WERI-Rb-1 (cell line): ENCODE measurements at regions not wholly inside any gene's neighbourhood (a gene's known extent, or its start where the extent isn't known, plus 50 kb on each side); places are given as distances from the start of the nearest gene placed in this dataset.

Source experiments
- DNase-seq: peaks from one replicate; pipeline ENCODE4 v3.0.0-alpha.2; 2020
- H3K27ac ChIP-seq: fragments of 250-450 bp; sonication (Bioruptor Pico); 2 replicates; pipeline ENCODE4 v1.5.1; 2020; ENCODE audit warnings: mild to moderate bottlenecking, moderate library complexity
- H3K27me3 ChIP-seq: fragments of 250-450 bp; sonication (Bioruptor Pico); 2 replicates; pipeline ENCODE4 v1.5.1; 2021; ENCODE audit warnings: mild to moderate bottlenecking, low read depth, moderate library complexity; ENCODE audit not compliant: insufficient read depth, severe bottlenecking
- H3K36me3 ChIP-seq: fragments of 250-450 bp; sonication (Bioruptor Pico); 2 replicates; pipeline ENCODE4 v1.5.1; 2020; ENCODE audit warnings: mild to moderate bottlenecking, moderate library complexity
- H3K4me3 ChIP-seq: 2 replicates; pipeline ENCODE4 v1.5.1; 2011; ENCODE audit warnings: low read depth, mild to moderate bottlenecking, control low read depth, low read length
- H3K9me3 ChIP-seq: fragments of 250-450 bp; sonication (Bioruptor Pico); 2 replicates; pipeline ENCODE4 v1.5.1; 2021; ENCODE audit warnings: mild to moderate bottlenecking, moderate library complexity; ENCODE audit not compliant: severe bottlenecking
- TF ChIP-seq, protein P1 (sequence below): IDR thresholded peaks from 2 replicates; pipeline ENCODE4 v1.5.1; 2011; ENCODE audit warnings: low read depth, mild to moderate bottlenecking, control low read depth, inconsistent platforms, low read length

GRCh38 chr5:28165096-28165495 lies 1126.7 kb upstream of the CDH9 start:
- DNase-seq = no peak
- no peak overlapping the region for H3K27ac ChIP-seq
- H3K9me3 ChIP-seq = no peaks in the 10 kb centered on the region
- H3K4me3 ChIP-seq = no peak overlapping the region
- H3K27me3 ChIP-seq = no peaks in the 10 kb centered on the region
- TF ChIP-seq, protein P1, sequence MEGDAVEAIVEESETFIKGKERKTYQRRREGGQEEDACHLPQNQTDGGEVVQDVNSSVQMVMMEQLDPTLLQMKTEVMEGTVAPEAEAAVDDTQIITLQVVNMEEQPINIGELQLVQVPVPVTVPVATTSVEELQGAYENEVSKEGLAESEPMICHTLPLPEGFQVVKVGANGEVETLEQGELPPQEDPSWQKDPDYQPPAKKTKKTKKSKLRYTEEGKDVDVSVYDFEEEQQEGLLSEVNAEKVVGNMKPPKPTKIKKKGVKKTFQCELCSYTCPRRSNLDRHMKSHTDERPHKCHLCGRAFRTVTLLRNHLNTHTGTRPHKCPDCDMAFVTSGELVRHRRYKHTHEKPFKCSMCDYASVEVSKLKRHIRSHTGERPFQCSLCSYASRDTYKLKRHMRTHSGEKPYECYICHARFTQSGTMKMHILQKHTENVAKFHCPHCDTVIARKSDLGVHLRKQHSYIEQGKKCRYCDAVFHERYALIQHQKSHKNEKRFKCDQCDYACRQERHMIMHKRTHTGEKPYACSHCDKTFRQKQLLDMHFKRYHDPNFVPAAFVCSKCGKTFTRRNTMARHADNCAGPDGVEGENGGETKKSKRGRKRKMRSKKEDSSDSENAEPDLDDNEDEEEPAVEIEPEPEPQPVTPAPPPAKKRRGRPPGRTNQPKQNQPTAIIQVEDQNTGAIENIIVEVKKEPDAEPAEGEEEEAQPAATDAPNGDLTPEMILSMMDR = no peak
- H3K36me3 ChIP-seq = no peaks in the 10 kb centered on the region

DNA sequence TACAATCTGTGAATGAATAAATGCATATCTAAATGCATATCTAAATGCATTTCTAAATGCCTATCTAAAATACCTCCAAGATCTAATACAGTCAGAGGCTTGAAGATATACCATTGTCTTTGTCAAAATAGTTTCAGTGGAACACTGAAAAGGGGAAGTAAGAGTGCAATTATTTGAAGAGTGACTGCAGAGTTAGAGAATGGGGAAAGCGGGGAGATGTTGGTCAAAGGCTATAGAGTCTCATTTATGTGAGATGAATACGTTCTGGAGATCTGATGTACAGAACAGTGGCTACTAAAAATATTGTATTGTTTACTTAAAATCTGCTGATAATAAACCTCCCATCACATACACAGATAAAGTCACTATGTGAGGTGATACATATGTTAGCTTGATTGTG lies 1126.2 kb upstream of the CDH9 start:
- H3K36me3 ChIP-seq = no peaks in the 10 kb centered on the region
- H3K27me3 ChIP-seq = no peaks in the 10 kb centered on the region
- no peaks in the 10 kb centered on the region for H3K9me3 ChIP-seq
- no peak overlapping the region for H3K4me3 ChIP-seq
- TF ChIP-seq, protein P1 = no peak
- no peak overlapping the region for H3K27ac ChIP-seq
- DNase-seq = no peak

DNA sequence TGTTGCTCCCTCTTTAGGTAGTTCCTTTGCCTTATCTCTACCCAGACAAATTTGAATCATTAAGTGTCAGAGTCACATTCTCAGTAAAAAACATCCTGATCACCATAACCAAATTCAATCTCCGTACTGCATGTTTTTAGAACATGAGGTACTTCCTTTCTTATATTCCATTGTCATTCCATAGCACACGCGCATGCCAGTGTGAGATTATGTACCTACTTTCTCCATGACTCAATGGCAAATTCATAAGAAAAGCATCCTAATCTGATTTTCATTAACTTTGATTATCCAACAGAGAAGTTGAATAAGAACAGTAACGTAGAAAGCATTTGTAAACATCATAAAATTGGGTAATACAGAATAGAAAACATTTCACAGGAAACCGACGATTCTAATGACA lies 1118.6 kb upstream of the CDH9 start:
- no peak overlapping the region for H3K27ac ChIP-seq
- TF ChIP-seq, protein P1 = no peak

GRCh38 chr5:28143519-28143918 lies 1105.1 kb upstream of the CDH9 start:
- Histone ChIP-seq H3K9me3 (no peaks in the 10 kb centered on the region), H3K27me3 (no peaks in the 10 kb centered on the region), H3K4me3 (no peak overlapping the region), H3K36me3 (no peaks in the 10 kb centered on the region), H3K27ac (no peak overlapping the region)
- DNase-seq = no peak
- TF ChIP-seq, protein P1 = no peak

More for the DNA sequence above, 1118.6 kb upstream of the CDH9 start:
- H3K4me3 ChIP-seq = no peak overlapping the region
- no peaks in the 10 kb centered on the region for H3K36me3 ChIP-seq
- DNase-seq = no peak
- no peaks in the 10 kb centered on the region for H3K9me3 ChIP-seq
- H3K27me3 ChIP-seq = no peaks in the 10 kb centered on the region

GRCh38 chr5:28132151-28132550 lies 1093.8 kb upstream of the CDH9 start:
- TF ChIP-seq, protein P1 = no peak

GRCh38 chr5:28117691-28118090 lies 1079.3 kb upstream of the CDH9 start:
- TF ChIP-seq, protein P1 = no peak
- Histone ChIP-seq H3K27me3 (no peaks in the 10 kb centered on the region), H3K4me3 (no peak overlapping the region), H3K27ac (no peak overlapping the region), H3K9me3 (no peaks in the 10 kb centered on the region), H3K36me3 (no peaks in the 10 kb centered on the region)
- no peak for DNase-seq

More at GRCh38 chr5:28132151-28132550, 1093.8 kb upstream of the CDH9 start:
- Histone ChIP-seq H3K36me3 (no peaks in the 10 kb centered on the region), H3K27me3 (no peaks in the 10 kb centered on the region), H3K4me3 (no peak overlapping the region), H3K9me3 (no peaks in the 10 kb centered on the region), H3K27ac (no peak overlapping the region)
- no peak for DNase-seq
